Hypothalamus (tissue), 51 donors: ENCODE measurements at regions not wholly inside any gene's neighbourhood (a gene's known extent, or its start where the extent isn't known, plus 50 kb on each side); places are given as distances from the start of the nearest gene placed in this dataset.
"Not testable (repeated sequence)": the region's sequence is repeated elsewhere in the genome, so short reads cannot be mapped to it uniquely, and the experiment has no call there.

Experiments used
- DNase-seq, 51 donors: peaks; one replicate each; lab custom pipeline; 2025; lab: John Stamatoyannopoulos, UW

DNA sequence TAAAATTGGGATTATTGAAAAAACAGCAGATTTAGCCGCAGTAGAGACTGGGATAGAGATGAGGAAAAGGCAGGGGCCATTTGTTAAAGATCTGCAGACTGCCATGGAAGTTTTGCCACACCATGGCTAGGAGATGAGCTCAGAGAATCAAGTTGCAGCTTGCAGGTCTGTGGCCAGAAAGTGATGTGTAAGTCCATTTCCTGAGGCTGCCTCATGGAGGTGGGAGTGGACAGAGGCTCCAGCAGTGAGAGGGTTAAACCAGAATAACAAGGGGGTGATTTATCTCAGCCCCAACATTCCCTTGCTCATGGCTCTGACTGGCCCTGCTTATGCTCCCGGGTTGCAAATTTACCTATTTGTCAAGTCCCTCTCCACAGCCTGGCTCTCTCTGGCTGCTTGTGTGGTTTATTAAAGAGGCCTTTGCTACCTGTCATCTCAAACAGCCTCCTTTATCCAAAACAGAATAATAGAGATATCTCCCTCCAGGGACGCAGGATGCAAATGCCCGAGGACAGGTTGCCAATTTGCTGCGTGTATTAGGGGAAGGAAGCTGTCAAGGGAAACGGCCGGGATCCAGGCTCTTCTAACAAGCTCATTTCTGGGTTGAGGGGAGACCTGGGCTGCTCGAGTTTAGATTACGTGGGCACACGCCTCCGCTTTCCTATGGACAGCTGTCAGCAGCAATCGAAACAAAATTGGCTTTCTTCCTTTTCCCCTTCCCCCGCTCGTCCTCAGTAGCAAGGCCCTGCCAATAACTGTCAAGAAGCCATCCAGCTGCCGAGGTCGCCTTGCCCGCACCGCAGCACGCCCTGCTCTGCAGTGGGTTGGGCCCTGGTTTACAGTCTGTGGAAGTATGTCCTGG, 72.8 kb upstream of the PITX1 start:
- no peak for DNase-seq

DNA sequence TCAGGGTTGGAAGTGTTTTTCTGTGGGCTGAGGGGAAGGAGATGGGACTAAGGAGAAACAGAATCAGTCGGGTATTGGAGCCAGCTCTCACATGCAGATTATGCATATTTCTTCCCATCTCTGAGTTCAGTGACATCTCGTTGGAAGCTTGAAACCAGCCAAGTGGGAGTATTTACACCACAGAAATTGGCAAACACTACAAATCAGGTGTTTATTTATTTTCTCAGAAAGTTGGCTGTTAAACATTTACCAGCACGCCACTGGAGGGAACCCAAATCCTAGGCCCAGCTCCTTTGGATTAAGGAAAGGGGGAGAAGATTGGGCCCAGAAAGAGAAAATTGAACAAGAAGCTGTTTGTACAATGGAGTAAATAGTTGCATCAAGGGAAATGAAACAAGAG, 72.1 kb upstream of the PITX1 start:
- no peak for DNase-seq

DNA sequence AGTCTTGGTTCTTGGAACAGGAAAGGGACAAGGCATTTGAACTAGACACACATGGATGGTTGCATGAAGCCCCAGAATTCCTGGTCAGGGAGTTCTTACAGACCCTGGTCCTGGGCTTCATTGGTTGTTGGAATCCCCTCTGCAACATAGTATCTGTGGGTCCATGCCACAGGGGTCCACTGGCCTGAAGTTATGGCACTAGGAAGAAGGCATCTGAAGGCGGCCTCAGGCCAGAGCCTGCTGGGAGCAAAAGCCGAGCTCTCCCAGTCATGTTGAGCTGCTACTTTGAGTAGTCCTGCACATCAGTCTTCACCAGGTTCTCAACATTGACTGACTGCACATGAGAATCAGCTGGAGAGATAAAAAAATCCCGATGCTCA, 71.1 kb upstream of the PITX1 start:
- no peak for DNase-seq

DNA sequence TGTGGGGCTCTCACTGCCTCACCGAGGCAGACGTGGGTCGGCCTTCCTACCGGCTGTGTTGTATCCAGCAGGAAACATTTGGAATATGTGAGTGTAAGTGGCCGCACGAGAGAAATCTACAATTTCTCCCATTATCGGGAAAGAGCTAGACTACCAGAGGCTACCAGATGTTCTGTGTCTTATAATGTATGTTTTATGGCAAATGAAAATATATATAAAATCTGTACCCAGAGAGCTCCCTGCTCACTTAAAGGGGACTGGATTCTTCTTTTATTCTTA, 69.5 kb upstream of the PITX1 start:
- no peak for DNase-seq

DNA sequence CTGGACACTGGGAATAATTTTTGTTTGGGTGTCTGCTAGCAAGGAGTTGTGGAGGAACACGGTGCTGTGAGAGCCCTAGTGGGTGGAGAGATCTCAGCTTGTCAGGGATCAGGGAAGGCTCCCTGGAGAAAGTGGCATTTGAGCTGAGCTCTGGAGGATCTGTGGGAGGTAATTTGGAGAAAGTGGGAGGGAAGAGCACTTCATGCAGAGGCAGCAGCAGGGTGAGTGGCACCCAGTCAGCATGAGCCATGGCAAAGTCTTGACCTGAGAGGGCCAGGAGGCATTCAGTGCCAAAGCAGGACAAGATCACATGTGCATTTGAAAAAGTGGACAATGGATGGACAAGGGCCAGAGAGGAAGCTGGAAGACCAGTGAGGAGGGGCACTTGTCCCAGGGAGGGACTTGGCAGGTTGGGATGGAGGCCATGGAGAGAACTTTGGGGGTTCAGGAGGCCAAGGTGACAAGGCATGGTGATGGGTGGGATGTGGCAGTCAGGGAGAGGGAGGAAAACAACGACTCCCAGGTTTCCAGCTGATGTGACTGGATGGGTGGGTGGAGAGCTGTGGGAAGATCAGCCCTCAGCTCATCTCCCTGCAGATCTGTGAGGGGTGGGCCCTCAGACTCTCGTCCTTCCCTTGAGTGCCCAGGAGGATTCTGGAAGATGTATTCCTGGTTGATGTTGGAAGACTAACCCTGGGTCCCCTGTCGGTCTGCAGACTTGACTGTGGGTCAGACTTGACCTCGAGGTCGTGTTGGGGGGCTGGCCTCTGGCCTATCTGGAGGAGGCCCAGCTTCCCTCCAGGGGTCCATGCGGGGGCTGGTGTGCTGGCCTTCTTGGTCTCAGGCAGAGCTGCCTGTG, 68.9 kb upstream of the PITX1 start:
- DNase-seq, result no peak

DNA sequence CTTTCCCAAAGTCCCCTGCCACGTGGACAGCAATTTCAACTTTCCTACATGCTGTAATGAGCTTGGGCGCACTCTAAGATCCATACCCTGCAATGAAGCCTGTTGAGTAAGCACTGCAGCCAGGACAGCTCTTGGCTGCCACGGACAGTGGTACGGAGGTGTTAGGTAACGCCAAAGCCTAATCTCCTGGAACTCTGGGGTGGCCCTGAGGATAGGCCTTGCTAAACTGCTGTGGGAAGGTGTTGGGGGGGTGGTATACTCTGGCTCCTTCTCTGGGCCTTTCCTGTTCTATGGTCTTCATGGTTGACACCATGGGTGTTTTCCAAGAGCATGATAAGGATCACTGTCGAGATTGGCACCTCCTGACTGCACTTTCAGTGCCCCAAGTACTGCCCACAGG, 66.4 kb upstream of the PITX1 start:
- no peak for DNase-seq

DNA sequence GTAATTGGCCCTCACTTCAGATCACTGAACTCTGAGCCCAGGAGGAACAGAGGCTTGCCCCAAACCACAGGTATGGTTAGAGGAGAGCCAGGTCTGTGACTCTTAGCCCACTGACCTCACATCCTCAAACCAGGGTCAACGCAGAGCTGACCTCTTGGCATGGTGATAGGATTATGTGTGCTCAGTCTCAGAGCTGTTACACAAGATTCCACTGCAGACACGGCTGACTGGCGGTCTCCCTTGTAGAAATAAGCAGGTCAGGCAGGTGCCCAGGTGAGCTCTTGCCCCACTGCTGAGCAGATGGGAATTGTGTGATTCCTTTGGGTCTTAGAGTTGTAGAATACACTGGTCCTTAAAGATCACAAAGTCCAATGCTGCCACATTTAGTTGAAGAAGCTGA, 66.0 kb upstream of the PITX1 start:
- no peak for DNase-seq

DNA sequence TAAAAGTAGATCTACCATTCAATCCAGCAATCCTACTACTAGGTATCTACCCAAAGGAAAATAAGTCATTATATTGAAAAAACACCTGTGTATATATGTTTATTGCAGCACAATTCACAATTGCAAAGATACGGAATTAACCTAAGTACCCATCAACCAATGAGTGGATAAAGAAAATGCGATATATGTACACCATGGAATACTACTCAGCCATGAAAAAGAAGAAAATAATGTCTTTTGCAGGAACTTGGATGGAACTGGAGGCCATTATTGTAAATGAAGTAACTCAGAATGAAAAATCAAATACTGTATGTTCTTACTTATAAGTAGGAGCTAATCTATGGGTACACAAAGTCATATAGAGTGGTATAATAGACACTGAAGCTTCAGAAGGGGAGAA, 63.4 kb upstream of the PITX1 start:
- no peak for DNase-seq

DNA sequence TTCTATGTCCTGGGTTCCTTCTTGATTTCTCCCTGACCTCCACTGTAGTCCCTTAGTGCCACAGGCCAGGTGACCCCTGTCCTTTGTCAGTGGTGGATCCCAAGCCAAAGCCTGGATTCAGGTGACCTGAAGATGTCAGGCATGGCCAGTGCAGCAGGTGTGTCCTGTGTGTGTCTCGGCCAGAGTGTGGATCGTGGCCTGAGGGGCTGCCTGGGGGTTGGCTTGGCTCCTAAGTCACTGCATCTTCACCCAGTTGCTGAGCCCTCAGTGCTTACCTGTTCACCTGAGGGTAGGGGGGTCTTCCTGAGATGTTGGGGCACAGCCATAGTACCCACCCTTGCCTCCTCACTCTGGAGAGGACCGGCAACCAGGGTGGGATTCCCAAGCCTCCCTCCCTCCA, 61.8 kb upstream of the PITX1 start:
- no peak for DNase-seq

DNA sequence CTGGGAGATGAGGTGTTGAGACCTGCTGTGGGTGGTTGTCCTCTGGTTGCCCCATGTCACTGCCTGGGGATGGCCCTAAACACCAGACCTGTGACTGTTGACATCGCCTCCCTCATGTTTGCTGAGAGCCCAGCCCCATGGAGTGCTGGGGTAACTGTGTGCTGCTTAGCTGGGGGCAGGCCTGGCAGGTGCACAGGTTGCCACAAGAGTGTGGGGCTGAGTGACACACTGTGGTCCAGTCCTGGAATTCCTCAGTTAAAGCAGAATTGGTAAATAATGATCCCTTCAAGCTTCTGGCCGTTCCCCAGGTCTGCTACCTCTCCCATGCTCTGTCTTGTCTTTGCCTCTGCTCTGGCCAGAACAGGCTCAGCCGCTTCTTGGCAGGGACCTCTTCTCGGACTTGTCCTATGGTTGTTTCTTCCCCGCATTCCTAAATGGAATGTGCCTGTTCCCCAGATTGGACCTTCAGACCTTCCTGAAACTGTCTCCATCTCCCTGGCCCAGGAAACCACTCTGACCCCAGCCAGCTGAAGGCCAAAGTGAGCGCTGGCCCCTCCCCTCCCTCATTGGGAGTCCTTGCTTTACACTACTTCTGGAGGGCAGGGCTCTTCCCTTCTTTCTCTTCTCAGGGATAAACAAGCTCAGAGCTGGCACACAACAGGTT, 61.2 kb upstream of the PITX1 start:
- no peak for DNase-seq

DNA sequence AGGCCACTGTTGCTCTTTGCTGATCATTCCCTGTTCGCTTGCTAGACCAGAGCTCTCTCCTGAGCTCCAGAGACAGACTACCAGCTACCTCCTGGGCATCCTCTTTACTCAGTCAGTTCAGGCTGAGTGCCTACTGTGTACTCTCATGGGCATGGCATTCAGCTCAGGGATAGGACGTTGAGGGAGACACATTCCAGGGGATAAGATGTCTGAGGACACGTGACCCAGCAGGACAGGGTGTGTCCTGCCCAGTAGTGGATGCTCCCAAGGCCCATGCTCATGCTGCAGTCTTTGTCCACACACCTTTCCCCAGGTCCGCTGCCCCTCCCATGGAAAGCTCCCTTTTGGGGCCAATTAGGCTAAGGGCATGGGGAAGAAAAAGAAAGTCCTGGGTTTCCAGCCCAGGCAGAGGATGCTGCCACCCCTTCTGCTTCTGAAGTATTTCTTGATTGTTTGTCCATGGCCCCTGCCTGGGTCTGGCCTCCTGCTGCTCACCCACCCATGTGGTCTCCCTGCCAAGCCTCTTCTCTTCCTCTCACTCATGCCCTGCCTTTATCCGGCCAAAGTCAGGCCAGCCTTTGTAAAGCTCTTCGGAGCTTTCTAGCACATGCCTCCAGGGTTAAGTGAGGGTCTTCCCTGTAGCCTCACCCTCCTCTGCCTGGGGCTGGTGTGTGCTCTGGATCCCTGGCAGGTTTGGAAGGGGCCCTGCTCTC, 60.5 kb upstream of the PITX1 start:
- DNase-seq, result no peak

DNA sequence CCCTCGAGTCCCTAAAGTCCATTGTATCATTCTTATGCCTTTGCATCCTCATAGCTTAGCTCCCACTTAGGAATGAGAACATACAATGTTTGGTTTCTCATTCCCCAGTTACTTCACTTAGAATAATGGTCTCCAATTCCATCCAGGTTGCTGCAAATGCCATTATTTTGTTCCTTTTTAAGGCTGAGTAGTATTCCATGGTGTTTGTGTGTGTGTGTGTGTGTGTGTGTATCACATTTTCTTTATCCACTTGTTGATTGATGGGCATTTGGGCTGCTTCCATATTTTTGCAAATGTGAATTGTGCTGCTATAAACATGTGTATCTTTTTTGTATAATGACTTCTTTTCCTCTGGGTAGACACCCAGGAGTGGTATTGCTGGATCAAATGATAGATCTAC, 59.5 kb upstream of the PITX1 start:
- DNase-seq, result not testable (repeated sequence)

DNA sequence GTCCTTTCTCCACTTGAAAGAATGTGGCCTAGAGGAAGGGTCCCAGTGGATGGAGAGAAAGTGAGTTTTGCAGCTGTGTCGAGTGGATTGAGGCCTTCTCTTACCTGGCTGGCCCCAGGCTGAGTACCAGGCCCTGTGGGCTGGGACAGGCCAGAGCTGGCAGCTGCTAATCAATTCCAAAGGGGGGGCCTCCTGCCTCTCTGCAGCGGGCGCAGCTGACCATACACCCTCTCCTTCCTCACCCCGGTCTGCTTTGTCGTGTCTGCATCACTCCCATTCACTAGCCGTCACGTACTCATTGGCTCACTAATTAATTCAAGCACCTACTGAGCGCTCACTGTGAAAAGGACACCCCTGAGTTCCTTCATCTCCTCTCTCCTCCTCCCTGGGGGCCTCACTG, 58.4 kb upstream of the PITX1 start:
- no peak for DNase-seq

DNA sequence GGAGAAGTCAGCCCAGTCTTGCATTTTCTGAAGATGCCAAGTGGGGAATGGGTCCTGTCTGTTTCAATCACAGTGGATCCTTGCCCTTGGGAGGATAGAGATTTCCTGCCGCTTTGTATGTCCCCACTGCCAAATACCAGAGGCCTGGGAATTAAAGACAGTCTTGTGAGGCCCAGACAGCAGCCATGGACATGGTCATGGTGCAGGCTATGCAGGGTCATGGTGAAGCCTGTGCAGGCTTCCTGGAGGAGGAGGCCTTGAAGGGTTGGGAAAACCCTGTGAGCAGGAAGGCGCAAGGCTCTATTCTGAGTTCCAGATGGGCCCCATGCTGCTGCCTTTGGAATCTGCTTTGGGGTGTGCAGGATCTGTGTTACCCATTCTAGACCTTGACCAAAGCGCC, 57.3 kb upstream of the PITX1 start:
- DNase-seq, result no peak

DNA sequence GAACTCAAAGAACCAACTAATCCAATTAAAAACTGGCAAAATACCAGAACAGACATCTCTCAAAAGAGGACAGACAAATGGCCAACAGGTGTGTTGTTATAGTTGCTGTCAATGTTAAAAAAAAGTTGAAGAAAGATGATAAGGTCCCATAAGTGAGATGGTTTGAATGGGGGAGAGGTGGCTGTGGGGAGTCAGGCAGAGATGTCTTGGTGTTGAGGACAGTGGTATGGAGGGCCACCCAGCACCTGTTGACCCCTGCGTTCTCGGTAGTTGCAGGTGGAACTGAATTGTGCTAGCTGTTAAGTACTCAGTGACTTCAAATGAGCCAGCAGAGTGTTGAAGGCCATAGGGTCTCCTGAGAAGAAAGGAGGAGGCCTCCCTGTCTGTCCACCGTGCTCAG, 55.9 kb upstream of the PITX1 start:
- no peak for DNase-seq

DNA sequence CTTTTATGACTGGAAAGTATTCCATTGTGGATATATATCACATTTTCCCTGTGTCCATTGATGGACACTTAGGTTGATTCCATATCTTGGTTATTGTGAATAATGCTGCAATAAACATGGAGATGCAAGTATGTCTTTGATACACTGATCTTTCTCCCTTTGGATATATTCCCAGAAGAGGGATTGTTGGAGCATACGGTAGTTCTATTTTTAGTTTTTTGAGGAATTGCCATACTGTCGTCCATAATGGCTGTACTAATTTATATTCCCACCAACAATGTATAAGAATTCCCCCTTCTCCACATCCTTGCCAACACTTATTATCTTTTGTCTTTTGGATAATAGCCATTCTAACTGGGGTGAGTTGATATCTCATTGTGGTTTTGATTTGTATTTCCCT, 54.9 kb upstream of the PITX1 start:
- DNase-seq, result no peak

DNA sequence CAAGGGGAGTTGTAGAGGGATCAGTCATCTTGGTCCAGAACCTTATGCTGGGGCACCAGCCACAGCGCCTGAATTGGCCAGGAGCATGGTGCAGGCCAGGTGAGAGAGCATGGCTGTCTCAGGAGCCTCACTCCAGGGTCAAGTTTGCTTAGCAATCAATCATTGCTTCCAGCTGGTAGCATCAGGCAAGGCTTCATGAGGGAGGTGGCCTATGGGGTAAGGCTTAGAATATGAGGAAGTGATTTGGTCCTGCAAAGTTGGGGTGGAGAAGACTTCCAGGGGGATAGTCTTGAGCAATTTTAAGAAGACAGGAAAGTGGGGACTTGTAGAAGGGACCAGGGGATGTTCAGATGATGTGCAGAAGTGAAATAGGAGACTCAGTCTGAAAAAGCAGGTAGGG, 53.9 kb upstream of the PITX1 start:
- DNase-seq, result no peak

DNA sequence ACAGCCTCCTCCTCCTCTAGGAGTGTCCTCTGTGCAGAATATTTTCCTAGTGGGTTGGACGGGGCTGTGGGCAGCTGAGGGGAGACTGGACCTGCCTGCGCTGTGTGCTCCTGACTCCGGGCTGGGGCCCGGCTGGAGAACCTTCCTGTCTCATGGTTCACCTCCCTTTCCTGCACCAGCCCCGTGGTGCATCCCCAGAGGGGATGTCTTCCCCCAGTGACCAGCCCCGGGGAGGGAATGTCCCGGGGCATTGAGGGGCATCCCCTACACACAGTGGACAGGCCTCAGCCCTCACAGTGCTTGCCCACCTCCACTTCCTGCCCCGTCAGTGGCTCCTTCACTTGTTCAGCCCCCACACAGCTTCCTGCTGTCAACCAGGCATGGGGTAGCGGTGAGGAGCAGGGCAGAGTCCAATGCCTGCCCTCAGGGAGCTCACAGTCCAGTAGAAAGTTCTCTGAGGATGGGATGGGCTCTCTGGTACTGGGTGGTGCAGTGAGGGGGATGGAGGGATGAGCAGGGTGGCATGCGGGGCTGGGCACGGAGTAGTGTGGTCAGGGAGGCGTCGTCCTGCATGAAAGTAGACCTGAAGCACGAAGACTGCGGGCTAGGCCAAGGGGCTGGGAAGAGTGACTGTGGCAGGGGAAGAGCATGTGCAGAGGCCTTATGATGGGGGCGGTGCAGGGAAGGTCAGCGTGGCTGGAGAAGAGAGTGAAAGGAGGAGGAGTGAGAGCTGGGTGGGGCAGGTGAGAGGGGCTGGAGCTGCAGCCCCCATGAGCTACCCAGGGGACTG, 52.1 kb upstream of the PITX1 start:
- no peak for DNase-seq

DNA sequence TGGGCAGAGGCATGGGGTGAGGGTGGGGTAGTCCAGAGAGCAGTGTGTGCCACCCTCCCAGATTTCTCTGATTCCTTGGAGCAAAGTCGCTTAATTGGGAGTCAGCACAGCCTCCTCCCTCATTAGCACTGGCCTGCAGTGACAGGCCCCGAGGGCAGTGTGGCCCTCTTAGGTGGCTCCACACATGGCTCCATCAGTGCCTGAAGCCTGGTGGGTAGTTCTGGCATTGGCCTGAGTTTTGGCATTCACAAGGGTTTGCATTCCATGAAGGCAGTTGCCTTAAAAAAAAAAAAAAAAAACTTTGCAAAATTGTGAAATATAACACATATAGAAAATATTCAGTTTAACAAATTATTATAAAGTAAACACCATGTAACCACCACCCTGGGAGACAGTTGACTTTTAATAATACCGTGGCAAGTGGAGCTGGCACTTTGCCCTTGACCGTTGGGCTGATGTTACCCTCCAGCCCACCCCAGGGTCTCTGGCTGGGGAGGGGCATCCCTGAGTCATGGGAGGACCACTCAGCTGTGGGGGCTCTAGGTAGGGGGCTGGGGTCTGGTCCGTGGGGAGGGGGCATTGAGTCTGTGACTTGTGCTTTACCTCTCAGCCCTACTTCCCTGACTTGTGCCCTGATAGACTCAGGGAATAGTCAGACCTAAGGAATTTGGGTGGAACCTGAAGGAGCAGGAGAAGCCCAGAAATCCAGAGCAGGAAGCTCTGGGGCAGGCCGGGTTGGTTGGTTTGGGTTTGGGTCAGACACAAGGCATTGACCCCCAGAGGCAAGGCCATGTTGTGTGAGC, 51.3 kb upstream of the PITX1 start:
- no peak for DNase-seq
